Omental fat pad (tissue), 3 donors: ENCODE measurements at regions not wholly inside any gene's neighbourhood (a gene's known extent, or its start where the extent isn't known, plus 50 kb on each side); places are given as distances from the start of the nearest gene placed in this dataset.

Source experiments
- ATAC-seq: fragments of 150-250 bp; one replicate; pipeline ENCODE4 v1.9.1; 2016; ENCODE audit warnings: mild to moderate bottlenecking, moderate library complexity; ENCODE audit not compliant: low FRiP score
- DNase-seq: peaks from one replicate; pipeline ENCODE4 v3.0.0-alpha.2; 2019; ENCODE audit warnings: low spot score
- CTCF ChIP-seq, 3 donors: fragments of 450-650 bp; IDR thresholded peaks; one replicate each; pipeline ENCODE4 v1.5.1; 2016 to 2017; ENCODE audit warnings: antibody characterized with exemption in 3 of 3, mild to moderate bottlenecking in 3 of 3, moderate library complexity in 2 of 3

- ATAC-seq (no peak), DNase-seq (no peak)
- TF ChIP-seq CTCF (IDR thresholded peaks at IDR 0.05), result no peak
Observed at GRCh38 chr18:4631239-4631638, 176.1 kb upstream of the DLGAP1 start.

- no peak for ATAC-seq
- no peak for TF ChIP-seq CTCF (IDR thresholded peaks at IDR 0.05)
- no peak for DNase-seq
Observed at GRCh38 chr18:4605212-4605611, 150.1 kb upstream of the DLGAP1 start.

GRCh38 chr18:4603955-4604354, 148.8 kb upstream of the DLGAP1 start:
- no peak for ATAC-seq
- no peak for TF ChIP-seq CTCF (IDR thresholded peaks at IDR 0.05)

GRCh38 chr18:4599312-4599711, 144.2 kb upstream of the DLGAP1 start:
- ATAC-seq (no peak), DNase-seq (no peak)
- TF ChIP-seq CTCF (IDR thresholded peaks at IDR 0.05), result no peak

More at GRCh38 chr18:4603955-4604354, 148.8 kb upstream of the DLGAP1 start:
- DNase-seq, result no peak

- no peak for TF ChIP-seq CTCF (IDR thresholded peaks at IDR 0.05)
- DNase-seq, result no peak
- ATAC-seq, result no peak
Observed at GRCh38 chr18:4597301-4597700, 142.2 kb upstream of the DLGAP1 start.

- no peak for DNase-seq
- no peak for TF ChIP-seq CTCF (IDR thresholded peaks at IDR 0.05)
- ATAC-seq, result no peak
Observed at GRCh38 chr18:4593895-4594294, 138.8 kb upstream of the DLGAP1 start.

GRCh38 chr18:4593459-4593858, 138.4 kb upstream of the DLGAP1 start:
- no peak for ATAC-seq
- TF ChIP-seq CTCF (IDR thresholded peaks at IDR 0.05), result no peak

More at GRCh38 chr18:4593459-4593858, 138.4 kb upstream of the DLGAP1 start:
- no peak for DNase-seq
